ENCODE measurements at regions not wholly inside any gene's neighbourhood (a gene's known extent, or its start where the extent isn't known, plus 50 kb on each side); places are given as distances from the start of the nearest gene placed in this dataset.

DNA sequence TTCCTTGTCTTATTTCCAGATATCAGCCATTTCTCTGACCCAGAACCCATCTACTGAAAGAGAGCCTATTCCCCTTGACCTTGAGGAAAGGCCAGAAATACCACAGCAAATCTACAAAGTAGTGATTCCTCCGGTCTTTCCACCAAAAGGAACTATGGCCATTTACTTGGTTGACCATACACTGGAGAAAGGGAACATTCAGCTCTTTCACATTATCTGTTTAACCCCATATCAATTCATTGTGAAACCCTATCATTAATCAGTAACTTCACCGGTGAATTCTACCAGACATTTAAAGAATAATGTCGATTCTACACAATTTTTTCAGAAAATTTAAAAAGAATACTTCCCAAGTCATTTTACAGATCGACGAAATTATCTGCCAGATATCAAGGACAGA is 265.7 kb upstream of the CLEC14A start (continued):
- TF ChIP-seq, protein P1, sequence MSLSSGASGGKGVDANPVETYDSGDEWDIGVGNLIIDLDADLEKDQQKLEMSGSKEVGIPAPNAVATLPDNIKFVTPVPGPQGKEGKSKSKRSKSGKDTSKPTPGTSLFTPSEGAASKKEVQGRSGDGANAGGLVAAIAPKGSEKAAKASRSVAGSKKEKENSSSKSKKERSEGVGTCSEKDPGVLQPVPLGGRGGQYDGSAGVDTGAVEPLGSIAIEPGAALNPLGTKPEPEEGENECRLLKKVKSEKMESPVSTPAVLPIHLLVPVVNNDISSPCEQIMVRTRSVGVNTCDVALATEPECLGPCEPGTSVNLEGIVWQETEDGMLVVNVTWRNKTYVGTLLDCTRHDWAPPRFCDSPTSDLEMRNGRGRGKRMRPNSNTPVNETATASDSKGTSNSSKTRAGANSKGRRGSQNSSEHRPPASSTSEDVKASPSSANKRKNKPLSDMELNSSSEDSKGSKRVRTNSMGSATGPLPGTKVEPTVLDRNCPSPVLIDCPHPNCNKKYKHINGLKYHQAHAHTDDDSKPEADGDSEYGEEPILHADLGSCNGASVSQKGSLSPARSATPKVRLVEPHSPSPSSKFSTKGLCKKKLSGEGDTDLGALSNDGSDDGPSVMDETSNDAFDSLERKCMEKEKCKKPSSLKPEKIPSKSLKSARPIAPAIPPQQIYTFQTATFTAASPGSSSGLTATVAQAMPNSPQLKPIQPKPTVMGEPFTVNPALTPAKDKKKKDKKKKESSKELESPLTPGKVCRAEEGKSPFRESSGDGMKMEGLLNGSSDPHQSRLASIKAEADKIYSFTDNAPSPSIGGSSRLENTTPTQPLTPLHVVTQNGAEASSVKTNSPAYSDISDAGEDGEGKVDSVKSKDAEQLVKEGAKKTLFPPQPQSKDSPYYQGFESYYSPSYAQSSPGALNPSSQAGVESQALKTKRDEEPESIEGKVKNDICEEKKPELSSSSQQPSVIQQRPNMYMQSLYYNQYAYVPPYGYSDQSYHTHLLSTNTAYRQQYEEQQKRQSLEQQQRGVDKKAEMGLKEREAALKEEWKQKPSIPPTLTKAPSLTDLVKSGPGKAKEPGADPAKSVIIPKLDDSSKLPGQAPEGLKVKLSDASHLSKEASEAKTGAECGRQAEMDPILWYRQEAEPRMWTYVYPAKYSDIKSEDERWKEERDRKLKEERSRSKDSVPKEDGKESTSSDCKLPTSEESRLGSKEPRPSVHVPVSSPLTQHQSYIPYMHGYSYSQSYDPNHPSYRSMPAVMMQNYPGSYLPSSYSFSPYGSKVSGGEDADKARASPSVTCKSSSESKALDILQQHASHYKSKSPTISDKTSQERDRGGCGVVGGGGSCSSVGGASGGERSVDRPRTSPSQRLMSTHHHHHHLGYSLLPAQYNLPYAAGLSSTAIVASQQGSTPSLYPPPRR (CRISPR knock-in tag; IDR thresholded peaks at IDR 0.05; ENCODE audit: borderline replicate concordance) = no peak
- TF ChIP-seq JUND (IDR thresholded peaks at IDR 0.05; ENCODE audit: borderline replicate concordance, low read depth, low read length) (no peak), JUND (tag; IDR thresholded peaks at IDR 0.05; ENCODE audit: borderline replicate concordance, low read depth, low read length) (no peak), TEAD1 (CRISPR knock-in tag; IDR thresholded peaks at IDR 0.05) (no peak), SMAD4 (CRISPR knock-in tag; conservative IDR thresholded peaks at IDR 0.05) (no peak)

DNA sequence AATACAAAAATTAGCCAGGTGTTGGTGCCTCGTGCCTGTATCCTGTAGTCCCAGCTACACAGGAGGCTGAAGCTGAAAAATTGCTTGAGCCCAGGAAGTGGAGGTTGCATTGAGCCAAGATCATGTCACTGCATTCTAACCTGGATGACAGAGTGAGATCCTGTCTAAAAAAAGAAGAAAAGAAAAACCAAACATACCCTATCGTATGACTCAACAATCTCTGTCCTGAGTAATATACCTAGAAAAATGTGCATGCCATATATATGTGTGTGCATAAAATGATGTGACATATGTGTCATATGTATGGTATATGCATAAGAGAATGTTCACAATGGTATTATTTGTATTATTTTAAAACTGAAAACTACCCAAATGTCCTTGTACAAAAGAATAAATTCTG is 261.5 kb upstream of the CLEC14A start:
- WGBS (ENCODE audit: insufficient coverage, low coverage, missing lambda C conversion rate) = 0% methylated on average over 2 of the region's 2 CpGs
- Histone ChIP-seq H3K9me1 (ENCODE audit: control insufficient read depth, insufficient read depth, low read length) (no peaks in the 10 kb centered on the region), H4K20me1 (replicated peaks; ENCODE audit: control insufficient read depth, insufficient read depth, low read length) (no peaks in the 10 kb centered on the region), H3K27me3 (ENCODE audit: control insufficient read depth in 2 of 2, insufficient read depth in 2 of 2, low read length in 2 of 2) (no peaks in the 10 kb centered on the region), H3K36me3 (ENCODE audit: control insufficient read depth, insufficient read depth, low read length) (no peaks in the 10 kb centered on the region), H3K4me1 (replicated peaks in 1 of 2; ENCODE audit: control insufficient read depth in 2 of 2, insufficient read depth in 2 of 2, low read length in 2 of 2) (no peaks in the 10 kb centered on the region), H2AFZ (ENCODE audit: low read depth, low read length) (no peak overlapping the region), H3K27ac (ENCODE audit: extremely low read depth, low read depth, low read length) (no peak overlapping the region), H3K4me2 (ENCODE audit: insufficient read depth, low read length) (no peak overlapping the region), H3K79me2 (ENCODE audit: control insufficient read depth, insufficient read depth, low read length) (no peaks in the 10 kb centered on the region), H3K4me3 (no peak overlapping the region), H3K9me3 (replicated peaks; ENCODE audit: control insufficient read depth, insufficient read depth, low read depth, low read length) (no peaks in the 10 kb centered on the region), H3K9ac (ENCODE audit: insufficient read depth in 1 of 2, low read depth in 2 of 2, low read length in 2 of 2) (no peak overlapping the region)
- in situ Hi-C loops (cut with MboI) (no loop called here), intact Hi-C loops (cut with micrococcal nuclease) (no loop called here)
- BruUV-seq (replicated peaks) = no TSS peak
- CTCF ChIA-PET (ENCODE audit: low intra/inter-chr PET ratio) = no interaction called here
- DNase-seq (ENCODE audit: extremely low read depth in 1 of 4, low spot score in 3 of 4) (no peak), ATAC-seq (no peak), FAIRE-seq (no peak)
- POLR2A ChIA-PET = no interaction called here
- TF ChIP-seq, protein P2, sequence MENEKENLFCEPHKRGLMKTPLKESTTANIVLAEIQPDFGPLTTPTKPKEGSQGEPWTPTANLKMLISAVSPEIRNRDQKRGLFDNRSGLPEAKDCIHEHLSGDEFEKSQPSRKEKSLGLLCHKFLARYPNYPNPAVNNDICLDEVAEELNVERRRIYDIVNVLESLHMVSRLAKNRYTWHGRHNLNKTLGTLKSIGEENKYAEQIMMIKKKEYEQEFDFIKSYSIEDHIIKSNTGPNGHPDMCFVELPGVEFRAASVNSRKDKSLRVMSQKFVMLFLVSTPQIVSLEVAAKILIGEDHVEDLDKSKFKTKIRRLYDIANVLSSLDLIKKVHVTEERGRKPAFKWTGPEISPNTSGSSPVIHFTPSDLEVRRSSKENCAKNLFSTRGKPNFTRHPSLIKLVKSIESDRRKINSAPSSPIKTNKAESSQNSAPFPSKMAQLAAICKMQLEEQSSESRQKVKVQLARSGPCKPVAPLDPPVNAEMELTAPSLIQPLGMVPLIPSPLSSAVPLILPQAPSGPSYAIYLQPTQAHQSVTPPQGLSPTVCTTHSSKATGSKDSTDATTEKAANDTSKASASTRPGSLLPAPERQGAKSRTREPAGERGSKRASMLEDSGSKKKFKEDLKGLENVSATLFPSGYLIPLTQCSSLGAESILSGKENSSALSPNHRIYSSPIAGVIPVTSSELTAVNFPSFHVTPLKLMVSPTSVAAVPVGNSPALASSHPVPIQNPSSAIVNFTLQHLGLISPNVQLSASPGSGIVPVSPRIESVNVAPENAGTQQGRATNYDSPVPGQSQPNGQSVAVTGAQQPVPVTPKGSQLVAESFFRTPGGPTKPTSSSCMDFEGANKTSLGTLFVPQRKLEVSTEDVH (IDR thresholded peaks at IDR 0.05; ENCODE audit: low read depth, partially characterized antibody) = no peak
- TF ChIP-seq, protein P3, sequence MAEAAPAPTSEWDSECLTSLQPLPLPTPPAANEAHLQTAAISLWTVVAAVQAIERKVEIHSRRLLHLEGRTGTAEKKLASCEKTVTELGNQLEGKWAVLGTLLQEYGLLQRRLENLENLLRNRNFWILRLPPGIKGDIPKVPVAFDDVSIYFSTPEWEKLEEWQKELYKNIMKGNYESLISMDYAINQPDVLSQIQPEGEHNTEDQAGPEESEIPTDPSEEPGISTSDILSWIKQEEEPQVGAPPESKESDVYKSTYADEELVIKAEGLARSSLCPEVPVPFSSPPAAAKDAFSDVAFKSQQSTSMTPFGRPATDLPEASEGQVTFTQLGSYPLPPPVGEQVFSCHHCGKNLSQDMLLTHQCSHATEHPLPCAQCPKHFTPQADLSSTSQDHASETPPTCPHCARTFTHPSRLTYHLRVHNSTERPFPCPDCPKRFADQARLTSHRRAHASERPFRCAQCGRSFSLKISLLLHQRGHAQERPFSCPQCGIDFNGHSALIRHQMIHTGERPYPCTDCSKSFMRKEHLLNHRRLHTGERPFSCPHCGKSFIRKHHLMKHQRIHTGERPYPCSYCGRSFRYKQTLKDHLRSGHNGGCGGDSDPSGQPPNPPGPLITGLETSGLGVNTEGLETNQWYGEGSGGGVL (CRISPR knock-in tag; IDR thresholded peaks at IDR 0.05) = no peak
- TF ChIP-seq, protein P4, sequence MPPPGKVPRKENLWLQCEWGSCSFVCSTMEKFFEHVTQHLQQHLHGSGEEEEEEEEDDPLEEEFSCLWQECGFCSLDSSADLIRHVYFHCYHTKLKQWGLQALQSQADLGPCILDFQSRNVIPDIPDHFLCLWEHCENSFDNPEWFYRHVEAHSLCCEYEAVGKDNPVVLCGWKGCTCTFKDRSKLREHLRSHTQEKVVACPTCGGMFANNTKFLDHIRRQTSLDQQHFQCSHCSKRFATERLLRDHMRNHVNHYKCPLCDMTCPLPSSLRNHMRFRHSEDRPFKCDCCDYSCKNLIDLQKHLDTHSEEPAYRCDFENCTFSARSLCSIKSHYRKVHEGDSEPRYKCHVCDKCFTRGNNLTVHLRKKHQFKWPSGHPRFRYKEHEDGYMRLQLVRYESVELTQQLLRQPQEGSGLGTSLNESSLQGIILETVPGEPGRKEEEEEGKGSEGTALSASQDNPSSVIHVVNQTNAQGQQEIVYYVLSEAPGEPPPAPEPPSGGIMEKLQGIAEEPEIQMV (tag; conservative IDR thresholded peaks at IDR 0.05; ENCODE audit: low read depth) = no peak
- TF ChIP-seq RBM34 (IDR thresholded peaks at IDR 0.05; ENCODE audit: borderline replicate concordance, insufficient read depth, low read length) = no peak
- TF ChIP-seq PPARD (CRISPR knock-in tag; IDR thresholded peaks at IDR 0.05) = no peak
